NCI-H510A treated with DMSO at 0.1 percent for 48 hours (cell line): ENCODE measurements at regions not wholly inside any gene's neighbourhood (a gene's known extent, or its start where the extent isn't known, plus 50 kb on each side); places are given as distances from the start of the nearest gene placed in this dataset.
"Not testable (repeated sequence)": the region's sequence is repeated elsewhere in the genome, so short reads cannot be mapped to it uniquely, and the experiment has no call there.

Experiments used
- DNase-seq: peaks from one replicate; lab custom pipeline; 2025; lab: John Stamatoyannopoulos, UW

DNA sequence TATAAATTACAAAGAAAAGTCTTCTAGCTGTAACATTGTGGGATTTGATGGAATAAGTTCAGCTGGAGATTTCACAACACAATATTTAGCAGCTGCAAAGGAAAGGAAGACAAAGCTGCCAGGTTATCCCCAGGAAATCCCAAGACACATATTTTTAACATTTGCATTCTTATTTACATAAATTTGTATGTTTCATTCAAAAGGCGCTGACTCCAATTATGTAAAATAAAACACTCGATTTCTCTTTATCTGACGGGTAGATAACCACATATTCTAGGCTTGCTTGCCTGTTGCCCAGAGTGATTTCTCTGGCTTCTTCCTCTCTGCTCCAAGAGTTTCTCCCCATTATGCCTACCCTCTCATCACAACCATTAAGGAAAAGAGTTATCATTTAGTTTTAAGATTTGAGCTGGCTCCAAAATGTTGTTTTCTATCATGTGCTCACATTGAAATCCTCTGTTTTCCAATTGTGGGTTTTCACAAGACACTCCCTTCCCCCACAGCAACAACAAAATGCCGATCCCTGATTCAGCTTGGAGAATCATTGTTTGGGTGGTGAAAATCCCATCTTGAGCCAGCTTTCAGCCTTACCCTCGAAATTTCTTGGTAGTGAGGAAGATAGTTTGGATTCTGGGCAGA lies 128.2 kb upstream of the RASGEF1B start:
- DNase-seq: no peak

DNA sequence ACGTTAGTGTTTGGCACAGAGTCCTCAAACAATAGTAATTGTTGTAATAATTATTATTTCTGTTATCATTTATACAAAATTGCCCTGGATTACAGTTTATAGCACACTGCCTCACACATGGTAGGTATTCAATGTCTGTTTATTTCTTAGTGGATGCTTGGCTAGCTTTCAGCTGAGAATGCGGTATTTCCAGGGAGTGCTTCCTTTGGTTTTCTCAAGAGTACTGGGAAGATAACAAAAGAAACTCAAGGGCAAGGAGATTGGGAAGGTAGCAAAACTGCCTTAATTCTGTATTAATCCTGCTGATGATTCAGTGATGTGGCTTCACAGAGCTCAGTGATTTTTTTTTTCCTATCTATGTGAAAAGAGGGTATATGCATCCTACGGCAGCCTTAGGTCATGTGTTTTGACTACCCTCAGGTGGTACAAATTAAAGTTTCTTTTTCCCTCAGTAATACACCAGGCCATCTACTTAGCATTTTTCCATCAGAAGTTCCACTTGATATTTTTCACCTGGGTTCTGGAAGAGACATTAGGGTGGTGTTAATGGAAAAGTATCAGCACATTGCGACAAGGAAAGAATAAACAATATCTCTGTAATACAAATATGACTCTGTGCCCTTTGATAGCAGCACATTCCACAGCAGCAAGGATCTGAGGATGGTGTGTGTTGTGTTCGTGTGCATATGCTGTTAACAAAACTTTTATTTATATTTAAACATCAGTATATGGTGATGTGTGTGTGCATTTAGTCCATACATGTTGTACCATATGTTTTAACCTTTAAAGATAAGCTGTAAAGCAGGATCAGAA lies 124.3 kb upstream of the RASGEF1B start:
- no peak for DNase-seq

- DNase-seq: no peak
These were observed 123.6 kb upstream of the RASGEF1B start for GRCh38 chr4:81595287-81595686.

DNA sequence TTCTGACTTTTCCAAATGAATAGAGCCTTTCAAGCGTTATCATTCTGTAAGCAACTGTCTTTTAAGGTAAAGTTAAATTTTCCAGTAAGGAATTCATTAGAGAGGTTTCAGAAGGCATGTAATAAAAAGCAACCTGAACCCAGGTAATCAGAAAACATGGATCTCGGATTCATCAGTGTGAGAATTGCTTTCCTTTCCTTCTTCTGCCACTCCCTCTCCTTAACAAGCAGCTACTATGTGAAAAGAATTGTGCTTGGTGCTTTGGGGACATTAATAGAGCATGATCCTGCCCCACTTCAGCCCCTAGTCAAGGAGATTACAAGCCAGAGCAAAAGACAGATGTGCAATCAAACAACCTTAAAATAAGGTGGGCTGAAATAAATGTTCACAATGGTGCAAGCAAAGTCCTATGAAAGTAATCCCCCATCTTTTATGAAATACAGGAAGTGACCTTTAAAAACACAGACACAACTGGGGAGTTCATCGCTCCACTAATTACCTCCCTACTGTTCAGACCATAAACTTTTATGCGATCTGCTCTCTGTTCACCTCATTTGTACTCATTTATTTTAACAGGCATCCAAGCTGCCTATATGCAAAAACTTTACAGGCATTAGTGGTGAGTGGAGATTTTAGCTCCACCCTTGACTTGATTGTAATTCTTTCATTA lies 122.9 kb upstream of the RASGEF1B start:
- DNase-seq: no peak

DNA sequence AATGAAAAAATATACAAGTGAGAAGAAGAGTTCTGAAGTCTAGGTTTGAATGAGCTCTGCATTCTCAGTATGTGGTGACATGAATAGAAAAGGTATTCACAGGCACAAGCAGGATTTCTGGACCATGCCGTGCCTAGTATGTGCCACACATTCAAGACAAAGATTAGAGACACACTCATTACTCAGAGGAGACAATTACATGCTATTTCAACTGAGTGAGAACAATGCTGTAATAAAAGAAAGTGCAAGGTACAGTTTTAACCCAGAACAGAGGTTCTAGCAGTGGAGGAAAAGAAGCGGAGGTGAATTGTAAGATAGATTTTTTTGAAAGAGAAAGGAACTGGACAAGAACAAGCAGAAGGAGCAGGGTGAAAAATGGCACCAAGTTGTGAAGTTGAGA lies 121.0 kb upstream of the RASGEF1B start:
- DNase-seq: no peak

- no peak for DNase-seq
These were observed 118.9 kb upstream of the RASGEF1B start for GRCh38 chr4:81590596-81590995.

DNA sequence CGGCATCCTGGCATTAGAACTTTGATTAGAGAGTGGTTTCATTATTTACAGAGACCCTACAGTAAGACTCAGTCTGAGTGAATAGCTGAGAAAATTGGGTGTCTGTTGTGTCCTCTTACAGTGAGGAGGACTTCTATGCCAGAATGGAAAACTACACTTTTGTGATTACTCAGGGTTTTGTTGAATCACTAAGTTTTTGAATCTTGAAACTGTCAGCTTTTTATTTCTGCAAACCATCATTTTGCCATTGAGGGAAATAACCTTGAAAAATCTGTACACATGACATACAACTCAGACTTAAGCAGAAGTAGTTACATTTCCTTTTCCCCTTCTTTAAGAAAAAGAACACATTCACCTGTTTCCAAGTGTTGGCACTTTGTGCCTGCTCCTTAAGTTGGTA lies 117.6 kb upstream of the RASGEF1B start:
- DNase-seq: no peak

DNA sequence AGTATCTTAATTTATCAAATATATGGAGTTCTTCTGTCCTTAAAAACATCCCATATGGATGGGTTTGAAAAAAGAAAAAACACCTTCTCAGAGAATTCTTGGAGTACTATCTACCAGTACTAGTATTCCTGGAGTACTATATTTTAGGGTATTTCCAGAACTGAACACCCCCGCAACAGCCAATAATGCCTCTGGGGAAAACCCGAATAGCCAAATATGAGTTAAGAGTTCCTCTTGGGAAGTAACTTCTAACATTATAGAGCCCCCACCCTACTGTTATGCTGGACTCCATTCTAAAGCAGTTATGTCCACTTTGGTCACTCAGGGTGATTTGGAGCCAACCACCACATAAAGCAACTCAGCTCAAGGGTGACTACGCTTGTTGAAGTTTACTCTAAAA lies 115.0 kb upstream of the RASGEF1B start:
- no peak for DNase-seq

- not testable (repeated sequence) for DNase-seq
These were observed 109.3 kb upstream of the RASGEF1B start for GRCh38 chr4:81580994-81581374.

DNA sequence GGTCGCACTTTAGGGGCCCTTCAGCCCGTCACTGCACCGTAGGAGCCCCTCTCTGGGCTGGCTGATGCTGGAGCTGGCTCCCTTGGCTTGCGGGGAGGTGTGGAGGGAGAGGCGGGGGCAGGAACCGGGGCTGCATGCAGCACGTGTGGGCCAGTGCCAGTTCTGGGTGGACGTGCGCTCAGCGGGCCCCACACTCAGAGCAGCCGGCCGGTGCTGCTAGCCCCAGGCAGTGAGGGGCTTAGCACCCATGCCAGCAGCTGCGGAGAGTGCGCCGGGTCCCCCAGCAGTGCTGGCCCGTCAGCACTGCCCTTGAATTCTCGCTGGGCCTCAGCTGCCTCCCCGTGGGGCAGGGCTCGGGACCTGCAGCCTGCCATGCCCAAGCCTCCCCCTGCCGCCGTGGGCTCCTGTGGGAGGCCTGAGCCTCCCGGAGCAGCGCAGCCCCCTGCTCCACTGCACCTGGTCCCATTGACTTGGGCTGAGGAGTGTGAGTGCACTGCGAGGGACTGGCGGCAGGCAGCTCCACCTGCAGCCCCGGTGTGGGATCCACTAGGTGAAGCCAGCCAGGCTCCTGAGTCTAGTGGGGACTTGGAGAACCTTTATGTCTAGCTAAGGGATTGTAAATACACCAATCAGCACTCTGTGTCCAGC lies 108.8 kb upstream of the RASGEF1B start:
- no peak for DNase-seq

GRCh38 chr4:81577392-81577791 lies 105.7 kb upstream of the RASGEF1B start:
- DNase-seq: no peak

- no peak for DNase-seq
These were observed 103.3 kb upstream of the RASGEF1B start for GRCh38 chr4:81574991-81575390.

- DNase-seq: no peak
These were observed 102.1 kb upstream of the RASGEF1B start for GRCh38 chr4:81573840-81574239.

DNA sequence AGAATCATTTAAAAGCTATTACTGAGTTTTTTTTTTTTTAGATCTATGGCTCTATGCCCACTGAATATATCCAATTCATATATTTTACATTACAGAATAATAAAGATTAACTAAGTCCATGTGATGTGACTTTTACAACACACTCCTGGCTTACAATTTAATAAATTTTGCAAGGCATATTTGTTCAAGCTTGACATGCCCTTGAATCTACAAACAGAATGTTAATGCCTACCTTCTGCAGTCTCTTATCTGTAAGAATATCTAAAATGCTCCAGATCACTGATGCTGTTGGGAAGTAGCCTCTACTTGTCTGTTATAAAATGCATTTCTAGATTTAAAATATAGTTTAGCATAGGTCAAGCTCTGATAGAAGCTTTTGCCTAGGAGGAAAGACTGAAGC lies 100.7 kb upstream of the RASGEF1B start:
- DNase-seq: no peak

GRCh38 chr4:81571105-81571504 lies 99.4 kb upstream of the RASGEF1B start:
- no peak for DNase-seq

- DNase-seq: no peak
These were observed 94.5 kb upstream of the RASGEF1B start for GRCh38 chr4:81566161-81566591.

DNA sequence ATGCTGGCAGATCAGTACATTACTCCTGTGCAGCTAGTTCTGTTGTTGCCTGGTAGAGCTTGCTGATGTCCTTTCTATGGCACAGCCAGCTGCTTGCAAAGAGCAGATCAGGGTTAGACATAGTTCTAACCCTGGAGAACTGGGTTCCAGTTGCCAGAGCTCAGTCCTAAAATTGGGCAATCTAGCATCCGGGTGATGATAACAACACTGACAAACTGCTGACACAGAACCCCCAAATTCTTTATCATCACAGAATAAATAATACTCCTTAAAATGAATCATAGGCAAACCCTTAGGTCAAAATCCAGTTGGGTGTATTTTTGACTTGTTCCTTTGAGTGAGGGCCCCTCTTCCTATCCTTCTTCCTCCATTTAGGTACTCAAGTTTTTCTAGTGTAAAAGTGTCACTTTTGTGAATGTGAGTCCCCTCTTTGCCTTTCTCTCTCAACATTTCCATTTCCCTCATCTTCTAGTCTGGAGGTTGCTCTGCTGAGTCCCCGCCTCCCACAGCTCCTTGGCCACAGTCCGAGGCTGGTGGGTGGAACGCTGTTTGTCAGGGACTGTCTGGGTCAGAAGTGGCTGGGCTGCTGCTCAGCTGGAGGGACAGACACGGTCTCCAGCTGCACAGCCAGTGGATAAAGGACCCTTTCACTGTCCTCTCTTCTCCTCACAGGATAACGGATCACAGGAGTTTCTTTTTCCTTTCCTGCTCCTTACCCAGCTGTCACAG lies 93.6 kb upstream of the RASGEF1B start:
- no peak for DNase-seq

- DNase-seq: no peak
These were observed 92.3 kb upstream of the RASGEF1B start for GRCh38 chr4:81564025-81564424.

- DNase-seq: no peak
These were observed 90.4 kb upstream of the RASGEF1B start for GRCh38 chr4:81562093-81562492.

- DNase-seq: no peak
These were observed 85.6 kb upstream of the RASGEF1B start for GRCh38 chr4:81557306-81557705.

- no peak for DNase-seq
These were observed 83.8 kb upstream of the RASGEF1B start for GRCh38 chr4:81555489-81555888.

GRCh38 chr4:81552086-81552485 lies 80.4 kb upstream of the RASGEF1B start:
- no peak for DNase-seq
